GM19193 (cell line): ENCODE measurements at regions not wholly inside any gene's neighbourhood (a gene's known extent, or its start where the extent isn't known, plus 50 kb on each side); places are given as distances from the start of the nearest gene placed in this dataset.

Experiments used
- POLR2A ChIP-seq: IDR thresholded peaks from 4 replicates; pipeline ENCODE4 v1.6.1; 2011; ENCODE audit not compliant: insufficient read depth, insufficient read length; ENCODE audit errors: extremely low read depth

GRCh38 chr1:38403667-38404066 lies 357.1 kb upstream of the POU3F1 start:
- TF ChIP-seq POLR2A: no peak

- no peak for TF ChIP-seq POLR2A
Observed at GRCh38 chr1:38402230-38402815, 355.7 kb upstream of the POU3F1 start.

- TF ChIP-seq POLR2A: no peak
Observed at GRCh38 chr1:38396606-38397005, 350.0 kb upstream of the POU3F1 start.

GRCh38 chr1:38394303-38394702 lies 347.7 kb upstream of the POU3F1 start:
- TF ChIP-seq POLR2A: no peak

- no peak for TF ChIP-seq POLR2A
Observed at GRCh38 chr1:38392861-38393260, 346.3 kb upstream of the POU3F1 start.

GRCh38 chr1:38381256-38381655 lies 334.7 kb upstream of the POU3F1 start:
- no peak for TF ChIP-seq POLR2A

- no peak for TF ChIP-seq POLR2A
Observed at GRCh38 chr1:38376577-38376976, 330.0 kb upstream of the POU3F1 start.

GRCh38 chr1:38375035-38375434 lies 328.4 kb upstream of the POU3F1 start:
- TF ChIP-seq POLR2A: no peak

GRCh38 chr1:38371505-38371844 lies 324.9 kb upstream of the POU3F1 start:
- no peak for TF ChIP-seq POLR2A

GRCh38 chr1:38370716-38371504 lies 324.3 kb upstream of the POU3F1 start:
- TF ChIP-seq POLR2A: no peak

GRCh38 chr1:38365242-38365641 lies 318.6 kb upstream of the POU3F1 start:
- TF ChIP-seq POLR2A: no peak

- TF ChIP-seq POLR2A: no peak
Observed at GRCh38 chr1:38361566-38361965, 315.0 kb upstream of the POU3F1 start.

- no peak for TF ChIP-seq POLR2A
Observed at GRCh38 chr1:38360807-38361206, 314.2 kb upstream of the POU3F1 start.

- no peak for TF ChIP-seq POLR2A
Observed at GRCh38 chr1:38353956-38354355, 307.4 kb upstream of the POU3F1 start.

- no peak for TF ChIP-seq POLR2A
Observed at GRCh38 chr1:38352869-38353268, 306.3 kb upstream of the POU3F1 start.

GRCh38 chr1:38347446-38348175 lies 301.0 kb upstream of the POU3F1 start:
- no peak for TF ChIP-seq POLR2A
